ENCODE measurements at regions not wholly inside any gene's neighbourhood (a gene's known extent, or its start where the extent isn't known, plus 50 kb on each side); places are given as distances from the start of the nearest gene placed in this dataset.

- peak overlapping the region; percentile 5 for H2AFZ ChIP-seq (ENCODE audit: insufficient read depth, low read depth, low read length, poor library complexity, severe bottlenecking)
These were observed 198.1 kb downstream of the DAD1 start for GRCh38 chr14:22390824-22391461.

GRCh38 chr14:22390195-22390594 is 198.8 kb downstream of the DAD1 start:
- Histone ChIP-seq H3K9ac (ENCODE audit: low read length) (no peak overlapping the region), H3K4me1 (ENCODE audit: control insufficient read depth in 2 of 2, insufficient read depth in 2 of 2, low read length in 2 of 2) (peaks cover 16 to 26% of the 10 kb centered on the region in 2 donors), H3K79me2 (ENCODE audit: control insufficient read depth, insufficient read depth, low read length) (no peaks in the 10 kb centered on the region), H3K9me3 (ENCODE audit: control extremely low read depth in 1 of 3, control insufficient read depth in 2 of 3, insufficient read depth in 1 of 3, low read length in 2 of 3) (no peaks in the 10 kb centered on the region), H3K36me3 (replicated peaks in 1 of 2; ENCODE audit: control extremely low read depth in 1 of 2, control insufficient read depth in 1 of 2, extremely low read depth in 1 of 2, insufficient read depth in 2 of 2, low read length in 1 of 2) (no peaks in the 10 kb centered on the region), H3K4me3 (ENCODE audit: control extremely low read depth in 1 of 5, extremely low read depth in 1 of 5, insufficient read depth in 1 of 5, low read depth in 2 of 5, low read length in 4 of 5) (no peak overlapping the region), H2AFZ (ENCODE audit: insufficient read depth, low read depth, low read length, poor library complexity, severe bottlenecking) (no peak overlapping the region), H4K20me1 (ENCODE audit: control insufficient read depth, insufficient read depth, low read length, poor library complexity, severe bottlenecking) (no peaks in the 10 kb centered on the region), H3K27ac (ENCODE audit: low read length in 2 of 2) (no peak overlapping the region), H3K27me3 (replicated peaks in 1 of 4; ENCODE audit: control extremely low read depth in 1 of 4, control insufficient read depth in 3 of 4, insufficient read depth in 4 of 4, low read length in 3 of 4) (no peaks in the 10 kb centered on the region), H3K4me2 (replicated peaks; ENCODE audit: low read depth, low read length, poor library complexity, severe bottlenecking) (no peak overlapping the region)
- peaks cover 58% of the 10 kb centered on the region for H3K4me1 Mint-ChIP-seq
- no peak for ATAC-seq (ENCODE audit: low read depth)
- DNase-seq, result no peak
- no peak overlapping the region for H3K27ac Mint-ChIP-seq
- no peaks in the 10 kb centered on the region for H3K27me3 Mint-ChIP-seq
- ChIA-PET CTCF (interaction anchor here (0.8 to 9.7 kb wide), 27 partner anchors 9 to 593 kb away, joined by 3 to 354 read pairs (median 9); partner anchors contain the start of gene DAD1), POLR2A (interaction anchor here (1.3 to 2.5 kb wide), 3 partner anchors 83 to 180 kb away, joined by 3 to 14 read pairs (median 11); no protein-coding TSS in a partner anchor)
- intact Hi-C loops (cut with micrococcal nuclease), result loop anchor here (5.0 kb wide), 1 partner anchor 42 kb away; no protein-coding TSS in a partner anchor
- WGBS (ENCODE audit: insufficient coverage), result no CpG with 5 or more reads among the region's 5 CpGs
- TF ChIP-seq, protein P1, sequence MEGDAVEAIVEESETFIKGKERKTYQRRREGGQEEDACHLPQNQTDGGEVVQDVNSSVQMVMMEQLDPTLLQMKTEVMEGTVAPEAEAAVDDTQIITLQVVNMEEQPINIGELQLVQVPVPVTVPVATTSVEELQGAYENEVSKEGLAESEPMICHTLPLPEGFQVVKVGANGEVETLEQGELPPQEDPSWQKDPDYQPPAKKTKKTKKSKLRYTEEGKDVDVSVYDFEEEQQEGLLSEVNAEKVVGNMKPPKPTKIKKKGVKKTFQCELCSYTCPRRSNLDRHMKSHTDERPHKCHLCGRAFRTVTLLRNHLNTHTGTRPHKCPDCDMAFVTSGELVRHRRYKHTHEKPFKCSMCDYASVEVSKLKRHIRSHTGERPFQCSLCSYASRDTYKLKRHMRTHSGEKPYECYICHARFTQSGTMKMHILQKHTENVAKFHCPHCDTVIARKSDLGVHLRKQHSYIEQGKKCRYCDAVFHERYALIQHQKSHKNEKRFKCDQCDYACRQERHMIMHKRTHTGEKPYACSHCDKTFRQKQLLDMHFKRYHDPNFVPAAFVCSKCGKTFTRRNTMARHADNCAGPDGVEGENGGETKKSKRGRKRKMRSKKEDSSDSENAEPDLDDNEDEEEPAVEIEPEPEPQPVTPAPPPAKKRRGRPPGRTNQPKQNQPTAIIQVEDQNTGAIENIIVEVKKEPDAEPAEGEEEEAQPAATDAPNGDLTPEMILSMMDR (IDR thresholded peaks at IDR 0.05), result no peak
- TF ChIP-seq EZH2 (IDR thresholded peaks at IDR 0.05; ENCODE audit: borderline replicate concordance, insufficient read depth, low read depth, low read length, poor library complexity, severe bottlenecking), result no peak
- no peak overlapping the region for H3K4me3 Mint-ChIP-seq
- H3K9me3 Mint-ChIP-seq (ENCODE audit: insufficient read depth), result no peaks in the 10 kb centered on the region

More at GRCh38 chr14:22390824-22391461, 198.1 kb downstream of the DAD1 start:
- POLR2A ChIA-PET, result interaction anchor here (0.6 to 2.5 kb wide), 4 partner anchors 82 to 392 kb away, joined by 3 to 14 read pairs (median 8); no protein-coding TSS in a partner anchor
- intact Hi-C loops (cut with micrococcal nuclease), result loop anchor here (1.0 to 5.0 kb wide), 3 partner anchors 41 to 462 kb away; no protein-coding TSS in a partner anchor
- H3K36me3 ChIP-seq (replicated peaks in 1 of 2; ENCODE audit: control extremely low read depth in 1 of 2, control insufficient read depth in 1 of 2, extremely low read depth in 1 of 2, insufficient read depth in 2 of 2, low read length in 1 of 2), result no peaks in the 10 kb centered on the region
- Mint-ChIP-seq H3K4me1 (peaks cover 50% of the 10 kb centered on the region), H3K4me3 (no peak overlapping the region), H3K27me3 (no peaks in the 10 kb centered on the region), H3K9me3 (ENCODE audit: insufficient read depth) (no peaks in the 10 kb centered on the region), H3K27ac (peak overlapping the region; percentile 5)
- H3K9me3 ChIP-seq (ENCODE audit: control extremely low read depth in 1 of 3, control insufficient read depth in 2 of 3, insufficient read depth in 1 of 3, low read length in 2 of 3), result no peaks in the 10 kb centered on the region
- H3K4me1 ChIP-seq (ENCODE audit: control insufficient read depth in 2 of 2, insufficient read depth in 2 of 2, low read length in 2 of 2), result peaks cover 16 to 26% of the 10 kb centered on the region in 2 donors
- ATAC-seq (ENCODE audit: low read depth) (no peak), DNase-seq (no peak)
- no peak overlapping the region for H3K4me3 ChIP-seq (ENCODE audit: control extremely low read depth in 1 of 5, extremely low read depth in 1 of 5, insufficient read depth in 1 of 5, low read depth in 2 of 5, low read length in 4 of 5)
- no peak overlapping the region for H3K9ac ChIP-seq (ENCODE audit: low read length)
- no peak for TF ChIP-seq EZH2 (IDR thresholded peaks at IDR 0.05; ENCODE audit: borderline replicate concordance, insufficient read depth, low read depth, low read length, poor library complexity, severe bottlenecking)
- TF ChIP-seq, protein P1 (IDR thresholded peaks at IDR 0.05), result no peak
- H3K4me2 ChIP-seq (replicated peaks; ENCODE audit: low read depth, low read length, poor library complexity, severe bottlenecking), result no peak overlapping the region
- CTCF ChIA-PET, result interaction anchor here (0.6 to 9.7 kb wide), 29 partner anchors 8 to 592 kb away, joined by 3 to 354 read pairs (median 7); partner anchors contain the start of gene DAD1
- no peaks in the 10 kb centered on the region for H3K27me3 ChIP-seq (replicated peaks in 1 of 4; ENCODE audit: control extremely low read depth in 1 of 4, control insufficient read depth in 3 of 4, insufficient read depth in 4 of 4, low read length in 3 of 4)
- H3K79me2 ChIP-seq (ENCODE audit: control insufficient read depth, insufficient read depth, low read length), result no peaks in the 10 kb centered on the region
- WGBS (ENCODE audit: insufficient coverage), result 100% methylated on average over 2 of the region's 4 CpGs
- H4K20me1 ChIP-seq (ENCODE audit: control insufficient read depth, insufficient read depth, low read length, poor library complexity, severe bottlenecking), result no peaks in the 10 kb centered on the region
- H3K27ac ChIP-seq (ENCODE audit: low read length in 2 of 2), result no peak overlapping the region
